DND-41 (cell line): ENCODE measurements at regions not wholly inside any gene's neighbourhood (a gene's known extent, or its start where the extent isn't known, plus 50 kb on each side); places are given as distances from the start of the nearest gene placed in this dataset.

Source experiments
- CTCF ChIP-seq: IDR thresholded peaks from 2 replicates; pipeline ENCODE4 v1.5.1; 2012; ENCODE audit warnings: borderline replicate concordance, low read length, moderate library complexity, mild to moderate bottlenecking; ENCODE audit not compliant: poor library complexity, severe bottlenecking; ENCODE audit errors: extremely low read depth
- EZH2 ChIP-seq: IDR thresholded peaks from 3 replicates; pipeline ENCODE4 v1.6.1; 2012; ENCODE audit warnings: borderline replicate concordance, low read depth, mild to moderate bottlenecking, moderate library complexity, low read length, inconsistent platforms; ENCODE audit not compliant: severe bottlenecking

DNA sequence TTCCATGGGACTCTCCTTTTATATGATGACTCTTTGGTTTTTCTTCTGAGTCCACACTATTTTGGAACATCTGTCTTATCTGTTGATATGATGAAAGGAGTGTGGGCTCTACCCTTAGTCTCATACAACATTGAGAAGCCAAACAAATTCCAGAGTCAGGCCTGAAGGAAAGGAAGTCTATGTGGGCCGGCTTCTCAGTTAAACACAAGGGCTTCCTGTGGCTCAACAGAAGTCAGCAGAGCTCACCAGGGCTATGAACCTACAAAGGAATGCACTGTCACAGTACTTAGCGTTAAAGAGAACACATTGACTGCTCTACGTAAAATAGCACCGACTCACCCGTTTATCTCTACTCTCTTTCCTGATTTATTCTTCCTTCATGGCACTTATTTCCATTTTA is 641.0 kb upstream of the FRG1 start:
- TF ChIP-seq CTCF (no peak), EZH2 (no peak)
